ENCODE measurements at regions not wholly inside any gene's neighbourhood (a gene's known extent, or its start where the extent isn't known, plus 50 kb on each side); places are given as distances from the start of the nearest gene placed in this dataset.

GRCh38 chr7:89760690-89761089 lies 393.6 kb upstream of the STEAP1 start:
- TF ChIP-seq POLR2A (IDR thresholded peaks at IDR 0.05; ENCODE audit: low read depth, low read length): no peak
- TF ChIP-seq POLR2AphosphoS5 (IDR thresholded peaks at IDR 0.05; ENCODE audit: low read depth, low read length): no peak
- TF ChIP-seq TAF1 (IDR thresholded peaks at IDR 0.05; ENCODE audit: borderline replicate concordance, low read depth, low read length): no peak

Measured in GM12892 (cell line).